ENCODE measurements at regions not wholly inside any gene's neighbourhood (a gene's known extent, or its start where the extent isn't known, plus 50 kb on each side); places are given as distances from the start of the nearest gene placed in this dataset.
A peak's percentile ranks its signal among the peaks of the same experiment; 100 is the strongest.

DNA sequence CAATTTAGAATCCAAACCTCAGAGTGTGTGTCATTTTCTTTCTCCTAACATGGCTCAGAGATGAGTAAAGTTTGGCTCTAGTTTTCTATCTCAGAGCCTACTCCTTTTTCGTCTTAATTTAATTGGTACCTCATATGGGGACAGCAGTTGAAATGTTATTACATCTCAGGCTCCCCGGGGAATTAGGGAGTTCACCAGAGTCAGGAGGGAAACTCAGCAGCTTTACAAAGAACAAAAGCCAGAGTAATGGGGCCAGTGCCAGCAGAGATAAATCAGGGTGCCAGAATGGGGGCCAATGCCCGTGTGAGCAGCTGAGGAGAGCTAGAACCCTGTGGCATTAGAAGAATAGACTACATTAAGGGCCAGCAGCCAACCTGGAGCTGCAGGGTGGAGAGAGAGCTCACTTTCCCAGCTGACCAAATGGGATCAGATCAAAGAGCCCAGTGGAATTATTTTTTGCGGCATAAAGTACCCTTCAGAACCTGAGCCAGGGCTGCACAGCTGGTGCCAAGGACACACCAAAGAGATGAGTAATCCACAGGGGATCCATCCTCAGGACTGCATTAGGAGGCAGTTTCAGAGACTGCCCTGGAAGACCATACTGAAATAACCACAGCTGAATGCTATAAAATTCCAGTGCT is 207.1 kb upstream of the DKK2 start:
- no peak for DNase-seq

DNA sequence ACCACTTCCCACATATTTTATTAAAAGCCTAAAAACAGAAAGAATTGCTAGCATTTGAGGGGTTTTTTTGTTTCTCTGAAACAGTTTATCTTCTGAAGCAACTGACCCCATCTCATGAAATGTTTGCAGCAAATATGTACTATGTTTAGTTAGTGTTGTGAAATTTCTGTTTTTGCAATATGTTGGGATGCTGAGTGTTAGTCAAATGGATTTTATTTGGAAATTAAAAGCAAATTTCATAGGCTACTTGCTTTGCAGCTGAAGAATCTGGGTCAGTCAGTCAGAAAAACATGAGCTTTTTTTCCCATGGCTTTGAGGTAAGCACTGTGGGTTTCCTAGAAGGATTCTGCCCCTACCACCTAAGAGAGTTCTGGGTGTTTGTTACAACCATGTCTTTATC is 184.9 kb upstream of the DKK2 start:
- DNase-seq, result no peak

DNA sequence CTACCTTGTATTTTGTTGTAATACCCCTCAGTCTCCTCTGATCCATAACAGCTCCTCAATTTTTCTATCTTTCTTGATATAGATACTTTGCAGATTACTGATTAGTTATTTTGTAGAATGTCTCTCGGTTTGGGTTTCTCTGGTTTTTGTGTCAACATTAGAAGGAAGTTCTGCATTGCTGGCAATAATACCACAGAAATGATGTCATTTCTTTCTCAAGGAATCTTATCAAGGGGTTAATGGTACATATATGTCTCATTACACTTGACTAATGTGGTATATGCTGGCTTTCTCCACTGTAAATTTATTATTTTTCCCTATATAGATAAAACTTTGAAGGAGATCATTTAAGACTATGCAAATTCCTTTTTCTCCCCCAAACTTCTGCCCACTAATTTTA is 183.6 kb upstream of the DKK2 start:
- DNase-seq, result no peak

DNA sequence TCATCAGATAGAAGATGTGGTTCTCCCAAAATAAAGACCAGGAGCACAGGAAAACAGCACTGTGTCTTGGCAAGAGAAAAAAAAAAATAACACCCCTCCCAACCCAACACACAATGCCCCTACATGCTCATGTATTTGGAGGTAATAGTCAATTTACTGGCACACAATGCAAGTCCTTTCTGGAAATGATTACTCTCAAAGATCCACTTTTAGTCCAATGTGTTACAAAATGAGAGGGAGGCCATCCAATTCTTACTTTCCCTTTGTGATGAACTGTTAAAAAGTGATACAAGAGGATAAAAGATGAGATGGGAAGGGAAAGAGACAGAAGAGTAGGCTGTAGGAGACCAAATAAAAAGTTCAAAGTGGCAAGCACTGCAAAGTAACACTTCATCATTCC is 180.3 kb upstream of the DKK2 start:
- no peak for DNase-seq

DNA sequence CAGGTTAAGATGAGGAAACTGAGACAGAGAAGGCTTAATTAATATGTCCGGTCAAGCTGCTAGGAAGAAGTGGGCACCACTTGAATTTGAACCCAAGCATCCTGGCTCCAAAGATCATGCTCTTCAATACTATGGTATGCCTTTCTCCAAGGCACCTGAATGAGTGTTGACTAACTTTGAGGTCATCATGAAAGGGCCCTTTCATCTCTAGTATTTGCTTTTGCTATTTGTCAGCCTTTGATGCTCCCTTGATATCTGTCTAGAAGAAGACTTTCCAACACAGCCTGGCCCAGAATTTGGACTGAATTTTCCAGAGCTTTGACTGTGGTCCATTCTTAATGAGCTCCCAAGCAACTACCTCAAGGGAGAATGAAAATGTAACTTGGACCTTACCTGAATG is 179.1 kb upstream of the DKK2 start:
- DNase-seq, result no peak

DNA sequence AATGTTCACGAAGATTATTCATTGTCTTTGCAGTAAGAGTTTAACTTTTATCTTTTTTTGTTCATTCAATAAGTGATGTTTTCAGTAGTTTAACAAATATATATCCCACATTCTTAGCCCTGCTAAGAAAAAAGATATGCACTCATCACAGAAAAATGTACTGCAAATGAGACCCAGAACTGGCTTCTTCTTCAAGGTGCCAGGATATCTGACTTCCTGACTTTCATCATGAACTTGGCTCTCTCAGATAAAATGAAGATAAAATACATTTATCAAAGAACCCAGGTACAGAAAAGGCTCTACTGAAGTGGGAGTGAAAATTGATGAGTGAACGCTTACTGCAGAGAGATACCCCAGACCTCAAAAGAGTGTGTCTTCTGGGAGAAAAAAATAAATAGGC is 177.8 kb upstream of the DKK2 start:
- DNase-seq, result no peak

DNA sequence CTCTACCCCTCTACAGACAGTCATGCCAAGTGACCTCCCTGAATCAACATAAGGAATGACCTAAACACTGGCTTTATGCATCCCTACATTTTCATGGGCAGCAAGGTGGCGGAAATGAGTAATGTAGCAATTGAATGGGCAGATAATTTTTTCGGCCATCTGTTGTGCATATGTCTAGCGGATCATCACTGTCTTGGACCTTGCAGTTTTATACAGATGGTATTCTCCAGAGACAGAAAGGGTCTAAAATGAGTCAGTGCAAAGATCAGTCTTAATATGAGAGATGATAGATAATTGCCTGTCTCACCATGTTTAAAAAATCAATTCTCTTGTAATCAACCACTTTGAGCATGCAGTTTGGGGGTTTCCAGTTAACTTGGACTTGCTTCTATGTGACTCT is 177.3 kb upstream of the DKK2 start:
- DNase-seq, result no peak

DNA sequence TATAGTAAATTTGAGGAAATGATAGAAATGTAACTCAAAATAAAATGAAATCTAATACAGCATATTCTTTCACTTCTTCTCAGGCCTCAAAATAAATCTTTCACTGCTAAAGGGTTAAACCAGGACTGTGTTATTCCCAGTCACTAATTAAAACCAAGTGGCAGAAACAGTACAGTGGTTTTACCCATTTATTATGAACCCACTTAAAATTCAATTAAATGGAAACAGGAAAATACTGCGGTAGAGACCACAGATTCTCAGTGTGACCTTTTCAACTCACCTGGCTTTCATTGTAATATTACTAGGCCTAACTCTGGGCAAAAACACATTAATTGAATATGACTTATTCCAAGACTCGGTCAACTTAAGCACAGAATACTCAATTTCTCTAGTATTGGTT is 176.5 kb upstream of the DKK2 start:
- DNase-seq, result no peak

DNA sequence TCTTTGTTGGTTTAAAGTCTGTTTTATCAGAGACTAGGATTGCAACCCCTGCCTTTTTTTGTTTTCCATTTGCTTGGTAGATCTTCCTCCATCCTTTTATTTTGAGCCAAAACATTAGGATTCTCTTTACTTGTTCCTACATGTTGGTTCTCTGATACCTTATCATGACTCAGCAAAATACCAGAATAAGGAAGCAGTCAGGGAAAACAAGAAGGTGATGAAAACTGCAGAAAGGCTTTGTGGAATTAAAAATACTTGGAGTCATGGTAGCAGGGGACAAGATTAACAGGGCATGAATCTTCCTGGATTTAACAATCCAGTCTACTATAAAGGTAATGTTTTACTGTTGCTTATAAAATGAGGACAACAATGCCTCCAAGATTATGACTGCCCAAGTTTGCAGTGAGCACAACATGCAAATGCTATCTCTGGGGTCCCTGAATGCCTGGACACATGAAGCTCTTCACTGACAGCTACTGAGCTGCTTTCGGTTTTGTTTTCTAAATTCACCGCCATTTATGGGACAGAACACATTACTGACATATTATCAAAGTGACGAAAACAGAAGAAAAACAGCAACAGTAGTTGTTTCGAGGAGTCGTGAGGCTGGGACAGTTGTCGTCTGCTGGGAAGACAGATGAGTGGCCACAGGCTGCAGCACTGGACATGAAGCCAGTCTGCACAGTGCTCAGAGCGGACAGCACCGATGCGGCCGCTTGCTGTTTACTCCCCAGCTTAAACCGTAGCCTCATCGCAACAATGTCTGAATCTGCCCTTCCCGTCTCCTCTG is 174.5 kb upstream of the DKK2 start:
- DNase-seq, result peak in 4 of 14 donors; percentile 0 to 11 (median 2)

DNA sequence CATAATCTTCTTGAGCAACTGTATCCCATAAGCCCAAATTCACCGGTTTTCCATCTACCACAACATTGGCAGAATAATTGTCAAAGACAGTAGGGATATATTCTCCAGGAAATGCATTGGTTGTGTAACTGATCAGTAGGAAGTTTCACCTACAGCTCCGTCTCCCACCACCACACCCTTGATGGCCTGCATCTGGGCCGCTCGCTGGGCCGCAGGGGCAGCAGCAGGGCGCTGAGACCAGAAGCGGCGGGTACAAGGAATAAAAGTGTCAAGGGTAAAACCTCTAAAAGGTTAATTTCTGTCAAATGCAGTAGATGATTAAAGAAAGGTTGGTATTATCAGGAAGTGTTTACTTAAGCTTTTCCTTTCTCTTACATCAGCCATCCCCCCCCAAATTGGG is 167.6 kb upstream of the DKK2 start:
- DNase-seq, result no peak

DNA sequence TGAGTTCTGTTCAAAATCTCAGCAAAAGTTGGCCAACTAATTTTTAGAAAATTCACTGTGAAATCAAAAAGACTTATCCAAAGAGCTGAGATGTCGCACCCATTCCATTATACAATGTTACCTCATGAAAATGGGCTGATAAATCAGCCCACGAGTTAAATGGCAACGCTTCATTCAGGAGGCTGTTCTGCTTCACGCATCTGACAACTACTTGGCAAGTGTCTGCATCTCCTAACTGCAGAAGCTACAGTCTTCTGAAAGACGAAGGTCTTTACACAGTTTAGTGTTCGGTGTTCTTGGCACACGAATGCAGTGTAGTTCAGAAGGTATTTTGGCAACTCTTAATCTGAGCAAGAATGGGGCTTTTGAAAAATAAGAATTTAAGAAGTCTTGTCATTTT is 166.6 kb upstream of the DKK2 start:
- no peak for DNase-seq

DNA sequence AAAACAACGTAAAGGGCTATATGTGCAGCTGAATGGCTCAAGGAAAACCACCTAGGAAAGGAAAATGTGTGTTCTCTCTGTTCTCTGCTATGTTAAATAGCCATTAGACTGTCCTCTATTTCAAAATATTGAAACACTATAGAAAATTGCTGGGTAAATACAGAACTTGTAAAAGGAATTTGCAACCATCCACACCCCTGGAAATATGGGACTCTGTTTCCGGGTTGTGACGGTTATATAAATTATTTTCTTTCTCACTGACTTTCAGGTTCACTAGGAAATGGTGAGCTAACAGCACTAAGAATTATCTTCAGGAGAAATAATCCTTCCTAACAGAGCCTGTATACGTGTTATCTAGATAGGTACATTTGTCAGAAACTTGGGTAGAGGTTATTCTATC is 161.0 kb upstream of the DKK2 start:
- no peak for DNase-seq

DNA sequence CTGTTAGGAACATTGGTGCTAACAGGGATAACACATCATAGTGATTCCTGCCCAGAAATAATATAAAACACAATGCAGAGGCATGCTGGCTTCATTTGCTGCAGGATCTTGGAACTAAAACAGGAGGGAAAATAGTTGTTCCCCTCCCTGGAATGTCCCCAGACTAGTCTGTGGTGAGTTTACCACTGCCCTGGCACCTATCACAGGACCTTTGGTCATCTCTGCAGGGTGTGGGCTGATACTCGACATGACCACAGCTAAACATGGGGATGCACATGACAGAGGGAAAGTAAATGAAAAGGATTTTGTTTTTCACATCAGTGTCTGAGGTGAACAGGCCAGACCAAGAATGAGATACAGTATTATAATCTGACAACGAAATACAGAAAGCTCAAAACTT is 160.2 kb upstream of the DKK2 start:
- DNase-seq, result no peak

DNA sequence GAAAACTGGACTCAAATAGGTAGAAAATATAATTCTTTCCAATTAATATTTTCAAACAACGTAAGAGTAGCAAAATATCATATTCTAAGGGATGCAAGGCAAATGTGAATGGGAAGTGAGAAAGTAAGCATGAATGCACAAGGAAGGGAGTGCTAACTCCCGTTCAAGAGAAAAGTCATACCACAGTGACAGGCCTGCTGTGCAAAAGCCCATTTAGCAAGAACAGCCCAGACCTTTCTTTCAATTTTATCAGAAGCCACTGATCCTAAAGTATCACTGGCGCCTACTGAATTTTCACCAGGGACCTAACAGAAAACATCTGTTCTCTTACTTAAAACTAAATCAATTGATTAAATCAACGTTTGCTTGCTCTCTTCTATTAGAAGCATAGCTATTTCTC is 157.9 kb upstream of the DKK2 start:
- DNase-seq, result no peak

DNA sequence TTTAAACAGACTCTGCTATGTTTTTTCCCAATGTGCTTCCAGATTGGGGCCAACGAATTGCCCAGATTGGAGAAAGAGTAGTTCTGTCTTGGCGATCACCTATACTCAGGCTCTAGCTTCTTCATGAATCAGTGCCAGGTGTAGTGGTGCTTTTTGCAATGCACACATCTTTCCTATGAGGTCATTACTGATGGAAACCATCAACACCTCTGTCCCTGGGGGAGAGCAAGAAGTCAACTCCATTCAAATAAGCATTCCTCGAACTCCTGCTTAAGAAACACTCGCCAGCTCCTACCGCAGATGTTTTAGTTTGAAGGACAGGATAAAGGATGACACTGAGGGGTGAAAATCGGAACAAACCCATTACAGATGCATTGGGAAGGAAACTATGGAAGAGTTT is 156.5 kb upstream of the DKK2 start:
- no peak for DNase-seq

DNA sequence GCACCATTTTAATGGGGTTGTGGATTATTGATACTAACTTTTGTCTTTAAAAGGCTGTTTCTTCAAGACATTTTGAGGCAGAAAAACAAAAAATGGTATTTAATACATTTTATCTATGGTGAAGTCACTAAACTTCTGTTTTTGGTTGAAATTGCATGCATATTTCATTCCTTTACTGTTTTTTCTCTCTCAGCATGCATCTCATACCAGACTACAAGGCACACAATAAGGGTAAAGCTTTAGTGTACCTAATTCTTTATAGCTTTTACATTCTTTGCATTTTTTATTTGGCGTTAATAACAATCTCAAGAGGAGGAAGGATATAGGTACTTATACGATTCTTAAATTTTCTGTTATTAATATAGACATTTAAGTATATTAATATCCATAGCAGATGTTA is 151.0 kb upstream of the DKK2 start:
- no peak for DNase-seq

DNA sequence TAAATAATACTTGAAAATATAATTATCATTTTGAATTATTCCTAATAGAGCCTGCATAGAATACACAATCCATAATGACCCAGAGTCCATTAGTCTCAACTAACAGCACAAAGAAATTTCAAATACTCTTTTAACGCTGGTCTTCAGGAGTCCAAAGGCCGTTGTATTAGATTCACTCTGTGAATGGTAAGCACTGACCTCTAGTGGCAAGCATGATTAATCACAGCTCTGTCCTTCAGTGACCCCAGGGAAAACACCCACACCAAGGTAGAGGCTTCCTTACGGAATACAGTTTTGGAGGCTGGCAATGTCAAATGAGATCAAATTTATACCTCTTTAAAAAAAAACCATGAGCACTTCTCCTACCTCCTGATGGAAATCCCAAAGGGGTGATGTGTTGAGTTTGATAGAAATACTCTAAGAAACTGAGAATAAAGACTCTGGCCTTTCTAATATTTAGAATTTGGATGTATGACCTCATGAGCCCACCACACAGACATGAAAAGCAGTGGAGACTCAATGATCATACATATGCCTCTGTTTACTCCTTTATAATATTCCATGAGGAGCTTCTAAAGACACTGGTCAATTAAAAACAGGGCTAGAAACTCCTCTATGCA is 147.2 kb upstream of the DKK2 start:
- peak in 2 of 14 donors; percentile 6 to 46 for DNase-seq

DNA sequence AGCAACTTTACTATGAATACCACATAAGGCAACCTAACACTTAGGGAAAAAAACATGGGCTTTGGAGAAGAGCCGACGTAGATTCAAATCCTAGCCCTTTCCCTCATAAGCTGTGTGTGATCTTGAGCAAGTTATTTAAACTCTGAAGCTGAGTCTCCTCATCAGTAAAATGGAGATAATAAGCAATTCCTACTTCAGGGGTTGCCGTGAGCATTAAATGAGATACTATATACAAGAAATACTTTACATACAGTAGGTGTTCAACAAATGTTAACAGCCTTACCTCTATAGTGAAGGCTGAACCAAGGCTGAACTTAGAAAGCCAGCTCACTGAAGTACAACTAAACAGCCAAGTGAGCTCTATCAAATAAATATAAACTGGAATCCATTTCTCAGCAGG is 146.2 kb upstream of the DKK2 start:
- DNase-seq, result no peak

DNA sequence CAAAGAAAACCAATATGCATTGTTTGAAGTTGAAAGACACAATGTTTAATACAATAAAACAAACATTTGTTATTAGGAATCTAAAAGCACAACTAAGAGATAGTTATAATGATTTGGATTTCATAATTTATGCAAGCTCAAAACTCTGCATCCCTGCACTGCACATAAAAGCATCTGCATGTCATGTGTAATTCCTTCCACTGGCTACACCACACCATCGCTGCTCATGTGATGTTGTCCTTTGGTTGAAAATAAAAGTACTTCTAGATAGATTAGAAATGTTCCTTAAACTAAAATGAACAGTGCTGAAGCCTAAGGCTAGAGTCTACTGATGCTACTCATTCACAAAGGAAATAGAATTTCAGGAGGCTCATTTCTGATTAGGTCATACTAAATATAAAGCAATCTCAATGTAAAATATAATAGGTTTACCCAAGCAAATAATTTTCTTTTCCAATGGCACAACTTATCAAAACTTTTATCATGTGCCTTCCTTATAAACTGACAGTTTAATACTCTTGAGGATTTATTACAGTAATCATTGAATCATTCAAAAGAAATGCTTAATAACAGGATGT is 130.8 kb upstream of the DKK2 start:
- no peak for DNase-seq

DNA sequence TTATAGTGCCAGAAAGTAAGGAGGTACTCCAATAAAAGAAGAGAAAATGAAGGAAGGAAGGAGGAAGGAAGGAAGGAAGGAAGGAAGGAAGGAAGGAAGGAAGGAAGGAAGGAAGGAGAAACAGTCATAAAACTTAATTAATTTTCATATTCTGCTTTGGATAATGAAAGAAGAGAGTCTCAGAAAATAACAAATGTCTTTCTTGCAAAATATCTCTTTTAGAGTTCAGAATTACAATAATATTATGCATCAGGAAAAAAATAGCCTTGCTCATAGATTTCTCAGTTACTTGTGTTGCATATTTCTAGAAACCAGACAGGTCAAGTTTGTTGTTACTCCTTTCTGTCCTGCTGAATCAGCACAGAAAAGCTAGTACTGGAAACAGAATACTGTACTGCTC is 130.1 kb upstream of the DKK2 start:
- no peak for DNase-seq

DNA sequence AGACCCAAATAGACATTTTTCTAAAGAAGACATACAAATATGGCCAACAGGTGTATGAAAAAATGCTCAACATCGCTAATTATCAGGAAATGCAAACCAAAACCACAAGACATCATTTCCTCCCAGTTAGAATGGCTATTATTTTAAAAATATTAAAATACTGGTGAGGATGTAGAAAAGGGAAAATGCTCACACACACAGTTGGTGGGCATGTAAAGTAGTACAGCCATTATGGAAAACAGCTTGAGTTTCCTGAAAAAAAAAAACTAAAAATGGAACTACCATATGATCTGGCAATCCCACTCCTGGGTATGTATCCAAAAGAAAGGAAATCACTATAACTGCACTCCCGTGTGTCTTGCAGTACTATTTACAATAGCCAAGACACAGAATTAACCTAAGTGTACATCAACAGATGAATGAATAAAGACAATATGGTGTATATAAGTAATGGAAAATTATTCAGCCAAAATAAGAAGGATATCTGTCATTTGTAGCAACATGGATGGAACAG is 128.9 kb upstream of the DKK2 start:
- peak in 1 of 14 donors; percentile 41 for DNase-seq

DNA sequence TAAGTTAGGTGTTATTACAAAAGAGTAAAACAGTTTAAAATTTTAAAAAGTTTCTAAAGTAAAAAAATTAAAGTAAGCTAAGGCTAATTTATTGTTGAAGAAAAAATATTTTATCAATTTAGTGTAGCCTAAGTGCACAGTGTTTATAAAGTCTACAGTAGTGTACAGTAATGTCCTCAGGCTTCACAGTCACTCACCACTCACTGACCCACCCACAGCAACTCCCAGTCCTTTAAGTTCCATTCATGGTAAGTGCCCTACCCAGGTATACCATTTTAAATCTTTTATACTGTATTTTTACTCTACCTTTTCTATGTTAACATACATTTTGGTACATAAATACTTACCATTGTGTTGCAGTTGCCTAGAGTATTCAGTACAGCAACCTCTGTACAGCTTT is 120.3 kb upstream of the DKK2 start:
- DNase-seq, result no peak

DNA sequence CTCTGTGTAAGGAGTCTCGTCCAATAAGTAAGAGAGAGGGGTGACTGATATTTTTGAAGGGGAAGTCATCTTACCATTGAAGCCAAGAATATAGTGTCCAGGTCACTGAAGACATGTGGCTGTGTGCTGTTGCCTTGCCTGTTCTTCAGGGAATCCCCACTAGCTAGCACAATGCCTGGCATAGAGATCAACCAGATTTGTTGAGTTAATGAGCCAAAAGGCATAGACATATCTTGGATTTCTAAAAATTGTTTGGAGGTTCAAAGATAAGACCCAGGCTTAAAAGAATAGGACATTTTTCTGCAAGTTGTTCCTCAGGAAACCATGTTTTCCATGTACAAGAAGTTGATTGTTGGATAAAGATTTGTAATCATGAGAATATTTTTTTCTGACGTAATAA is 119.3 kb upstream of the DKK2 start:
- DNase-seq, result no peak

DNA sequence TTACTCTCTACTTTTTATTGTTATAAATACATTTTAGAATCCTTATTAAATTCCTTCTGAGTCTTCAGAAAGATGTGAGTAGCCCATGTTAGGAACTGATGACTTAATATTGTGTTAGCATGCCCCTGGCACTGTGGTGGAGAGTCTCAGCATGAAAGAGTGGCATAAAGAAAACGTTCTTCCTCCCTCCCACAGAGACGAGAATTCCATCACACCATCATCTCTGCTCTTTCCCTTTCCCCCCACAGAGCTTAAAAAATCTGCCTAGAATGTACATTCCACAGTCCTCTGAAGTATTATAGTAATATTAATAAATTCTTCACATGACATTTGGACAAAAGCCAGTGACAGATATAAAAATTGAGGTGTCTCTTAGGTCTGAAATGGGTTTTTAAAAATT is 117.8 kb upstream of the DKK2 start:
- DNase-seq, result no peak
